ENCODE measurements at regions not wholly inside any gene's neighbourhood (a gene's known extent, or its start where the extent isn't known, plus 50 kb on each side); places are given as distances from the start of the nearest gene placed in this dataset.

- H3K4me1 ChIP-seq (ENCODE audit: control insufficient read depth in 1 of 2, insufficient read depth in 1 of 2, low read depth in 1 of 2, low read length in 1 of 2), result no peaks in the 10 kb centered on the region
- no peaks in the 10 kb centered on the region for H3K27me3 ChIP-seq
- H3K27ac ChIP-seq, result no peak overlapping the region
- no peaks in the 10 kb centered on the region for H3K9me3 ChIP-seq
- no peak for TF ChIP-seq CTCF (IDR thresholded peaks at IDR 0.05)
- no peaks in the 10 kb centered on the region for H3K36me3 ChIP-seq
- no peak overlapping the region for H3K4me3 ChIP-seq (ENCODE audit: low read depth in 1 of 2, low read length in 1 of 2)
Observed at GRCh38 chr10:63829020-63829419, 307.8 kb downstream of the REEP3 start.

GRCh38 chr10:63829573-63830149 lies 308.5 kb downstream of the REEP3 start:
- no peaks in the 10 kb centered on the region for H3K27me3 ChIP-seq
- TF ChIP-seq CTCF (IDR thresholded peaks at IDR 0.05), result no peak
- no peak overlapping the region for H3K27ac ChIP-seq
- H3K4me1 ChIP-seq (ENCODE audit: control insufficient read depth in 1 of 2, insufficient read depth in 1 of 2, low read depth in 1 of 2, low read length in 1 of 2), result no peaks in the 10 kb centered on the region
- no peaks in the 10 kb centered on the region for H3K36me3 ChIP-seq
- no peak overlapping the region for H3K4me3 ChIP-seq (ENCODE audit: low read depth in 1 of 2, low read length in 1 of 2)
- H3K9me3 ChIP-seq, result no peaks in the 10 kb centered on the region

- Histone ChIP-seq H3K27ac (no peak overlapping the region), H3K4me3 (ENCODE audit: low read depth in 1 of 2, low read length in 1 of 2) (no peak overlapping the region), H3K36me3 (no peaks in the 10 kb centered on the region), H3K27me3 (no peaks in the 10 kb centered on the region), H3K9me3 (no peaks in the 10 kb centered on the region), H3K4me1 (ENCODE audit: control insufficient read depth in 1 of 2, insufficient read depth in 1 of 2, low read depth in 1 of 2, low read length in 1 of 2) (no peaks in the 10 kb centered on the region)
- no peak for TF ChIP-seq CTCF (IDR thresholded peaks at IDR 0.05)
Observed at GRCh38 chr10:63832686-63833085, 311.5 kb downstream of the REEP3 start.

- Histone ChIP-seq H3K27ac (no peak overlapping the region), H3K9me3 (no peaks in the 10 kb centered on the region), H3K27me3 (no peaks in the 10 kb centered on the region), H3K4me1 (ENCODE audit: control insufficient read depth in 1 of 2, insufficient read depth in 1 of 2, low read depth in 1 of 2, low read length in 1 of 2) (no peaks in the 10 kb centered on the region), H3K36me3 (no peaks in the 10 kb centered on the region), H3K4me3 (ENCODE audit: low read depth in 1 of 2, low read length in 1 of 2) (no peak overlapping the region)
- TF ChIP-seq CTCF (IDR thresholded peaks at IDR 0.05), result no peak
Observed at GRCh38 chr10:63833411-63834060, 312.3 kb downstream of the REEP3 start.

GRCh38 chr10:63836666-63837442 lies 315.7 kb downstream of the REEP3 start:
- Histone ChIP-seq H3K4me1 (ENCODE audit: control insufficient read depth in 1 of 2, insufficient read depth in 1 of 2, low read depth in 1 of 2, low read length in 1 of 2) (no peaks in the 10 kb centered on the region), H3K4me3 (ENCODE audit: low read depth in 1 of 2, low read length in 1 of 2) (no peak overlapping the region), H3K36me3 (no peaks in the 10 kb centered on the region), H3K27me3 (no peaks in the 10 kb centered on the region), H3K27ac (no peak overlapping the region), H3K9me3 (no peaks in the 10 kb centered on the region)
- no peak for TF ChIP-seq CTCF (IDR thresholded peaks at IDR 0.05)
